ENCODE measurements at regions not wholly inside any gene's neighbourhood (a gene's known extent, or its start where the extent isn't known, plus 50 kb on each side); places are given as distances from the start of the nearest gene placed in this dataset.

GRCh38 chr1:101150670-101151069 is 86.1 kb upstream of the S1PR1 start:
- H3K9ac ChIP-seq (ENCODE audit: insufficient read depth, low read depth, low read length), result no peak overlapping the region
- in situ Hi-C loops (cut with HindIII; ENCODE audit: extremely low pct_ligation_motif_present, low pct_unique_long_range_greater_than_20kb) (no loop called here), intact Hi-C loops (cut with micrococcal nuclease; ENCODE audit: unreplicated experiment) (no loop called here)
- ChIA-PET CTCF (ENCODE audit: low intra/inter-chr PET ratio, low total read pairs) (no interaction called here), POLR2A (no interaction called here)
- H3K79me2 ChIP-seq (ENCODE audit: insufficient read depth, low read length), result no peaks in the 10 kb centered on the region
- H4K20me1 ChIP-seq (ENCODE audit: insufficient read depth, low read length), result no peaks in the 10 kb centered on the region
- WGBS (ENCODE audit: low lambda C conversion rate), result 5% methylated on average over 5 of the region's 5 CpGs
- no peak for ATAC-seq
- no peak overlapping the region for H3K27ac ChIP-seq (ENCODE audit: extremely low read length, insufficient read depth, low read length)
- no peaks in the 10 kb centered on the region for H3K36me3 ChIP-seq (replicated peaks in 1 of 2; ENCODE audit: control insufficient read depth in 1 of 2, insufficient read depth in 2 of 2, low read length in 2 of 2)
- no peak overlapping the region for H3K4me3 ChIP-seq (replicated peaks in 1 of 3; ENCODE audit: insufficient read depth in 1 of 3, low read depth in 2 of 3, low read length in 3 of 3)
- no peak overlapping the region for H3K4me2 ChIP-seq (ENCODE audit: low read depth, low read length)
- FAIRE-seq, result no peak
- peak; percentile 46 for DNase-seq (ENCODE audit: low spot score)
- 0 out of 2 replicates have a peak, but pooled peaks cover 5% of the 10 kb centered on the region for H3K4me1 ChIP-seq (ENCODE audit: insufficient read depth, low read length)
- no peaks in the 10 kb centered on the region for H3K27me3 ChIP-seq (ENCODE audit: control insufficient read depth in 1 of 2, insufficient read depth in 2 of 2, low read length in 2 of 2)
- H2AFZ ChIP-seq (ENCODE audit: low read length), result no peak overlapping the region
- H3K9me3 ChIP-seq (ENCODE audit: low read length), result no peaks in the 10 kb centered on the region
- no TSS peak for BruUV-seq (replicated peaks)
- TF ChIP-seq SOX13 (IDR thresholded peaks at IDR 0.05) (no peak), SOX13 (CRISPR knock-in tag; conservative IDR thresholded peaks at IDR 0.05 in 1 of 2, IDR thresholded peaks at IDR 0.05 in 1 of 2) (no peak), RFX3 (CRISPR knock-in tag; IDR thresholded peaks at IDR 0.05) (no peak), HDAC1 (CRISPR knock-in tag; IDR thresholded peaks at IDR 0.05) (no peak), ZNF713 (CRISPR knock-in tag; IDR thresholded peaks at IDR 0.05) (no peak), ZSCAN5A (CRISPR knock-in tag; IDR thresholded peaks at IDR 0.05; ENCODE audit: borderline replicate concordance) (no peak), FOSL2 (CRISPR knock-in tag; IDR thresholded peaks at IDR 0.05) (peak; percentile 67), HNRNPL (IDR thresholded peaks at IDR 0.05; ENCODE audit: low read depth, low read length) (no peak), ZSCAN25 (CRISPR knock-in tag; IDR thresholded peaks at IDR 0.05) (no peak), TCF12 (IDR thresholded peaks at IDR 0.05) (no peak), TCF12 (CRISPR knock-in tag; IDR thresholded peaks at IDR 0.05) (no peak), BHLHE40 (IDR thresholded peaks at IDR 0.05; ENCODE audit: low read length) (no peak), BCL6 (CRISPR knock-in tag; IDR thresholded peaks at IDR 0.05) (no peak), ZNF350 (CRISPR knock-in tag; IDR thresholded peaks at IDR 0.05; ENCODE audit: borderline replicate concordance, low read depth) (no peak), GPN1 (CRISPR knock-in tag; IDR thresholded peaks at IDR 0.05; ENCODE audit: borderline replicate concordance) (no peak), PREB (CRISPR knock-in tag; IDR thresholded peaks at IDR 0.05) (no peak), ARID3A (IDR thresholded peaks at IDR 0.05; ENCODE audit: low read depth, low read length) (peak; percentile 58; the same call in 1 of the 2 replicates), TAF15 (IDR thresholded peaks at IDR 0.05; ENCODE audit: low read depth, low read length, poor library complexity, severe bottlenecking) (no peak), CENPT (CRISPR knock-in tag; IDR thresholded peaks at IDR 0.05; ENCODE audit: low read depth) (no peak), ZEB1 (IDR thresholded peaks at IDR 0.05; ENCODE audit: insufficient replicate concordance, low read depth) (peak; percentile 30), ZNF382 (CRISPR knock-in tag; IDR thresholded peaks at IDR 0.05; ENCODE audit: borderline replicate concordance) (no peak)
- TF ChIP-seq, protein P1, sequence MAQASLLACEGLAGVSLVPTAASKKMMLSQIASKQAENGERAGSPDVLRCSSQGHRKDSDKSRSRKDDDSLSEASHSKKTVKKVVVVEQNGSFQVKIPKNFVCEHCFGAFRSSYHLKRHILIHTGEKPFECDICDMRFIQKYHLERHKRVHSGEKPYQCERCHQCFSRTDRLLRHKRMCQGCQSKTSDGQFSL (CRISPR knock-in tag; IDR thresholded peaks at IDR 0.05), result no peak

Data from HepG2 (cell line).